Liver (tissue), 3 donors: ENCODE measurements at regions not wholly inside any gene's neighbourhood (a gene's known extent, or its start where the extent isn't known, plus 50 kb on each side); places are given as distances from the start of the nearest gene placed in this dataset.

Experiments used
- ATF3 ChIP-seq: IDR thresholded peaks from 2 replicates; pipeline ENCODE4 v1.6.1; 2016; ENCODE audit warnings: antibody characterized with exemption
- CTCF ChIP-seq: fragments of 150-350 bp; IDR thresholded peaks from 2 replicates; pipeline ENCODE4 v1.5.1; 2017; ENCODE audit warnings: improper control_type of control experiment, low read depth, low read length; ENCODE audit not compliant: missing input control
- EGR1 ChIP-seq, 2 donors: IDR thresholded peaks; 2 replicates each; pipeline ENCODE4 v1.6.1; 2016 to 2018; ENCODE audit warnings: antibody characterized with exemption in 2 of 2, low read depth in 2 of 2
- FOXA1 ChIP-seq: IDR thresholded peaks from 2 replicates; pipeline ENCODE4 v1.6.1; 2016; ENCODE audit warnings: antibody characterized with exemption
- RAD21 ChIP-seq, 2 donors: IDR thresholded peaks; 2 replicates each; pipeline ENCODE4 v1.6.1; 2016; ENCODE audit warnings: antibody characterized with exemption in 2 of 2, mild to moderate bottlenecking in 2 of 2
- REST ChIP-seq: IDR thresholded peaks from 2 replicates; pipeline ENCODE4 v1.6.1; 2016; ENCODE audit warnings: antibody characterized with exemption, mild to moderate bottlenecking
- TAF1 ChIP-seq: conservative IDR thresholded peaks from 2 replicates; pipeline ENCODE4 v1.6.1; 2016; ENCODE audit warnings: antibody characterized with exemption, mild to moderate bottlenecking
- YY1 ChIP-seq: IDR thresholded peaks from 2 replicates; pipeline ENCODE4 v1.6.1; 2016; ENCODE audit warnings: antibody characterized with exemption, mild to moderate bottlenecking
- ZBTB33 ChIP-seq: IDR thresholded peaks from 2 replicates; pipeline ENCODE4 v1.6.1; 2016; ENCODE audit warnings: antibody characterized with exemption
- donor health status: healthy.
- donor health status: healthy.

GRCh38 chr4:31307029-31307428 lies 586.9 kb downstream of the PCDH7 start:
- no peak for TF ChIP-seq TAF1
- no peak for TF ChIP-seq CTCF
- TF ChIP-seq RAD21 (IDR thresholded peaks at IDR 0.05), result no peak
- TF ChIP-seq ZBTB33, result no peak
- TF ChIP-seq ATF3, result no peak
- TF ChIP-seq REST, result no peak
- no peak for TF ChIP-seq EGR1 (IDR thresholded peaks at IDR 0.05; ENCODE audit: low read depth in 2 of 2)
- TF ChIP-seq FOXA1, result no peak
- TF ChIP-seq YY1, result no peak
